HUES48 (cell line): ENCODE measurements at regions not wholly inside any gene's neighbourhood (a gene's known extent, or its start where the extent isn't known, plus 50 kb on each side); places are given as distances from the start of the nearest gene placed in this dataset.

Source experiments
- H3K27ac ChIP-seq: one replicate; pipeline ENCODE4 v1.7.0; 2013; ENCODE audit warnings: low read depth, low read length, inconsistent platforms
- H3K27me3 ChIP-seq: 2 replicates; pipeline ENCODE4 v1.6.1; 2013; ENCODE audit warnings: mild to moderate bottlenecking, low read length; ENCODE audit not compliant: control insufficient read depth, insufficient read depth
- H3K36me3 ChIP-seq: 2 replicates; pipeline ENCODE4 v1.6.1; 2013; ENCODE audit warnings: low read length; ENCODE audit not compliant: control insufficient read depth, insufficient read depth
- H3K4me1 ChIP-seq: 2 replicates; pipeline ENCODE4 v1.6.1; 2013; ENCODE audit warnings: mild to moderate bottlenecking, low read length; ENCODE audit not compliant: control insufficient read depth, insufficient read depth
- H3K4me3 ChIP-seq: 2 replicates; pipeline ENCODE4 v1.5.1; 2013; ENCODE audit warnings: mild to moderate bottlenecking, low read depth, low read length
- H3K9ac ChIP-seq: 2 replicates; pipeline ENCODE4 v1.6.1; 2013; ENCODE audit warnings: mild to moderate bottlenecking, low read depth, low read length, moderate library complexity
- H3K9me3 ChIP-seq: 2 replicates; pipeline ENCODE4 v1.6.1; 2013; ENCODE audit warnings: low read length; ENCODE audit not compliant: control insufficient read depth, insufficient read depth

GRCh38 chr12:108035372-108035771, 93.7 kb upstream of the WSCD2 start:
- H3K36me3 ChIP-seq = no peaks in the 10 kb centered on the region
- no peak overlapping the region for H3K4me3 ChIP-seq
- no peaks in the 10 kb centered on the region for H3K9me3 ChIP-seq
- no peak overlapping the region for H3K27ac ChIP-seq
- H3K27me3 ChIP-seq = peaks cover 67% of the 10 kb centered on the region
- H3K9ac ChIP-seq = no peak overlapping the region
- peaks cover 13% of the 10 kb centered on the region; the same call in 1 of the 2 replicates for H3K4me1 ChIP-seq

- H3K9me3 ChIP-seq = no peaks in the 10 kb centered on the region
- H3K27ac ChIP-seq = no peak overlapping the region
- no peak overlapping the region for H3K4me3 ChIP-seq
- H3K9ac ChIP-seq = no peak overlapping the region
- H3K36me3 ChIP-seq = no peaks in the 10 kb centered on the region
- peaks cover 9% of the 10 kb centered on the region; the same call in 1 of the 2 replicates for H3K4me1 ChIP-seq
- H3K27me3 ChIP-seq = peaks cover 45% of the 10 kb centered on the region
Measured at GRCh38 chr12:108037960-108038359, 91.1 kb upstream of the WSCD2 start.

GRCh38 chr12:108039794-108040193, 89.3 kb upstream of the WSCD2 start:
- no peak overlapping the region for H3K4me3 ChIP-seq
- no peaks in the 10 kb centered on the region for H3K4me1 ChIP-seq
- H3K27me3 ChIP-seq = peaks cover 33% of the 10 kb centered on the region
- H3K27ac ChIP-seq = no peak overlapping the region
- no peaks in the 10 kb centered on the region for H3K36me3 ChIP-seq
- no peak overlapping the region for H3K9ac ChIP-seq
- H3K9me3 ChIP-seq = no peaks in the 10 kb centered on the region

GRCh38 chr12:108040947-108041346, 88.1 kb upstream of the WSCD2 start:
- Histone ChIP-seq H3K4me3 (no peak overlapping the region), H3K9me3 (no peaks in the 10 kb centered on the region), H3K27me3 (peaks cover 22% of the 10 kb centered on the region), H3K4me1 (no peaks in the 10 kb centered on the region), H3K9ac (no peak overlapping the region), H3K36me3 (no peaks in the 10 kb centered on the region), H3K27ac (no peak overlapping the region)

- Histone ChIP-seq H3K4me1 (no peaks in the 10 kb centered on the region), H3K27ac (no peak overlapping the region), H3K27me3 (no peaks in the 10 kb centered on the region), H3K9ac (no peak overlapping the region), H3K4me3 (no peak overlapping the region), H3K9me3 (no peaks in the 10 kb centered on the region), H3K36me3 (no peaks in the 10 kb centered on the region)
Measured at GRCh38 chr12:108043286-108043685, 85.8 kb upstream of the WSCD2 start.

GRCh38 chr12:108043750-108044533, 85.1 kb upstream of the WSCD2 start:
- no peaks in the 10 kb centered on the region for H3K27me3 ChIP-seq
- no peaks in the 10 kb centered on the region for H3K36me3 ChIP-seq
- H3K9ac ChIP-seq = no peak overlapping the region
- H3K9me3 ChIP-seq = no peaks in the 10 kb centered on the region
- no peaks in the 10 kb centered on the region for H3K4me1 ChIP-seq
- H3K4me3 ChIP-seq = no peak overlapping the region
- H3K27ac ChIP-seq = no peak overlapping the region

- no peaks in the 10 kb centered on the region for H3K27me3 ChIP-seq
- H3K36me3 ChIP-seq = no peaks in the 10 kb centered on the region
- H3K4me1 ChIP-seq = no peaks in the 10 kb centered on the region
- no peaks in the 10 kb centered on the region for H3K9me3 ChIP-seq
- no peak overlapping the region for H3K4me3 ChIP-seq
- no peak overlapping the region for H3K27ac ChIP-seq
- H3K9ac ChIP-seq = no peak overlapping the region
Measured at GRCh38 chr12:108046135-108046534, 83.0 kb upstream of the WSCD2 start.

- Histone ChIP-seq H3K27ac (no peak overlapping the region), H3K36me3 (no peaks in the 10 kb centered on the region), H3K27me3 (no peaks in the 10 kb centered on the region), H3K4me3 (no peak overlapping the region), H3K9me3 (no peaks in the 10 kb centered on the region), H3K4me1 (no peaks in the 10 kb centered on the region), H3K9ac (no peak overlapping the region)
Measured at GRCh38 chr12:108046650-108047049, 82.4 kb upstream of the WSCD2 start.

- H3K4me1 ChIP-seq = no peaks in the 10 kb centered on the region
- no peak overlapping the region for H3K4me3 ChIP-seq
- no peak overlapping the region for H3K9ac ChIP-seq
- H3K36me3 ChIP-seq = no peaks in the 10 kb centered on the region
- H3K27me3 ChIP-seq = no peaks in the 10 kb centered on the region
- H3K9me3 ChIP-seq = no peaks in the 10 kb centered on the region
- H3K27ac ChIP-seq = no peak overlapping the region
Measured at GRCh38 chr12:108047071-108047550, 82.0 kb upstream of the WSCD2 start.

- Histone ChIP-seq H3K27me3 (no peaks in the 10 kb centered on the region), H3K9ac (no peak overlapping the region), H3K4me1 (no peaks in the 10 kb centered on the region), H3K27ac (no peak overlapping the region), H3K9me3 (no peaks in the 10 kb centered on the region), H3K4me3 (no peak overlapping the region), H3K36me3 (no peaks in the 10 kb centered on the region)
Measured at GRCh38 chr12:108048686-108049085, 80.4 kb upstream of the WSCD2 start.

- H3K27me3 ChIP-seq = no peaks in the 10 kb centered on the region
- H3K9me3 ChIP-seq = no peaks in the 10 kb centered on the region
- no peaks in the 10 kb centered on the region for H3K36me3 ChIP-seq
- no peak overlapping the region for H3K27ac ChIP-seq
- no peak overlapping the region for H3K9ac ChIP-seq
- no peaks in the 10 kb centered on the region; the same call in 1 of the 2 replicates for H3K4me1 ChIP-seq
- H3K4me3 ChIP-seq = no peak overlapping the region
Measured at GRCh38 chr12:108050696-108051095, 78.4 kb upstream of the WSCD2 start.
